HG03064 (cell line): ENCODE measurements at regions not wholly inside any gene's neighbourhood (a gene's known extent, or its start where the extent isn't known, plus 50 kb on each side); places are given as distances from the start of the nearest gene placed in this dataset.
"Not testable (repeated sequence)": the region's sequence is repeated elsewhere in the genome, so short reads cannot be mapped to it uniquely, and the experiment has no call there.

Experiments
- ATAC-seq: cut with Tn5 transposase; IDR thresholded peaks from one replicate; pipeline ENCODE4 v1.9.1; 2021; ENCODE audit warnings: low read depth; ENCODE audit not compliant: unreplicated experiment

GRCh38 chr13:54248306-54248705, 1219.7 kb downstream of the OLFM4 start:
- ATAC-seq, result no peak

GRCh38 chr13:54261856-54262255, 1233.2 kb downstream of the OLFM4 start:
- ATAC-seq, result no peak

GRCh38 chr13:54263868-54264267, 1235.3 kb downstream of the OLFM4 start:
- ATAC-seq, result no peak

- ATAC-seq, result not testable (repeated sequence)
Measured at GRCh38 chr13:54267253-54267668, 1238.6 kb downstream of the OLFM4 start.

- ATAC-seq, result not testable (repeated sequence)
Measured at GRCh38 chr13:54268013-54268695, 1239.5 kb downstream of the OLFM4 start.

GRCh38 chr13:54287062-54287764, 1258.6 kb downstream of the OLFM4 start:
- no peak for ATAC-seq

GRCh38 chr13:54301085-54301484, 1272.5 kb downstream of the OLFM4 start:
- ATAC-seq, result no peak

GRCh38 chr13:54305377-54305776, 1276.8 kb downstream of the OLFM4 start:
- ATAC-seq, result no peak

GRCh38 chr13:54312885-54313284, 1284.3 kb downstream of the OLFM4 start:
- no peak for ATAC-seq

- ATAC-seq, result no peak
Measured at GRCh38 chr13:54317722-54318121, 1289.1 kb downstream of the OLFM4 start.

- no peak for ATAC-seq
Measured at GRCh38 chr13:54337540-54337939, 1308.9 kb downstream of the OLFM4 start.

- no peak for ATAC-seq
Measured at GRCh38 chr13:54347531-54347930, 1318.9 kb downstream of the OLFM4 start.

GRCh38 chr13:54356209-54356608, 1327.6 kb downstream of the OLFM4 start:
- ATAC-seq, result no peak

GRCh38 chr13:54356849-54357248, 1328.2 kb downstream of the OLFM4 start:
- no peak for ATAC-seq

- ATAC-seq, result no peak
Measured at GRCh38 chr13:54357284-54357933, 1328.8 kb downstream of the OLFM4 start.

- ATAC-seq, result no peak
Measured at GRCh38 chr13:54361460-54361859, 1332.8 kb downstream of the OLFM4 start.

- no peak for ATAC-seq
Measured at GRCh38 chr13:54366728-54367127, 1338.1 kb downstream of the OLFM4 start.

- no peak for ATAC-seq
Measured at GRCh38 chr13:54367639-54368271, 1339.1 kb downstream of the OLFM4 start.

- no peak for ATAC-seq
Measured at GRCh38 chr13:54368387-54368786, 1339.8 kb downstream of the OLFM4 start.

- ATAC-seq, result no peak
Measured at GRCh38 chr13:54373211-54373610, 1344.6 kb downstream of the OLFM4 start.

GRCh38 chr13:54379461-54379860, 1350.8 kb downstream of the OLFM4 start:
- no peak for ATAC-seq
